GM12864 (cell line): ENCODE measurements at regions not wholly inside any gene's neighbourhood (a gene's known extent, or its start where the extent isn't known, plus 50 kb on each side); places are given as distances from the start of the nearest gene placed in this dataset.

Experiments used
- DNase-seq: peaks from one replicate; pipeline ENCODE4 v3.0.0-alpha.2; 2011; ENCODE audit warnings: low read depth
- H3K4me3 ChIP-seq: 2 replicates; pipeline ENCODE4 v1.5.1; 2011; ENCODE audit warnings: mild to moderate bottlenecking, low read depth, low read length, control low read depth
- CTCF ChIP-seq: IDR thresholded peaks from 2 replicates; pipeline ENCODE4 v1.5.1; 2011; ENCODE audit warnings: low read depth, mild to moderate bottlenecking, moderate library complexity, low read length, control low read depth, inconsistent platforms; ENCODE audit errors: missing control alignments

- no peak for TF ChIP-seq CTCF
- DNase-seq = no peak
- no peak overlapping the region for H3K4me3 ChIP-seq
Observed at GRCh38 chr14:66383257-66383656, 102.9 kb upstream of the CCDC196 start.

GRCh38 chr14:66383771-66384170, 102.4 kb upstream of the CCDC196 start:
- no peak for DNase-seq
- no peak for TF ChIP-seq CTCF
- H3K4me3 ChIP-seq = no peak overlapping the region

- no peak for TF ChIP-seq CTCF
- no peak overlapping the region for H3K4me3 ChIP-seq
- no peak for DNase-seq
Observed at GRCh38 chr14:66388516-66388915, 97.7 kb upstream of the CCDC196 start.

GRCh38 chr14:66389481-66389880, 96.7 kb upstream of the CCDC196 start:
- TF ChIP-seq CTCF = no peak
- no peak for DNase-seq
- no peak overlapping the region for H3K4me3 ChIP-seq

- peak; percentile 38 for DNase-seq
- no peak overlapping the region for H3K4me3 ChIP-seq
- TF ChIP-seq CTCF = no peak
Observed at GRCh38 chr14:66395300-66395699, 90.9 kb upstream of the CCDC196 start.

- no peak for TF ChIP-seq CTCF
- no peak overlapping the region for H3K4me3 ChIP-seq
- no peak for DNase-seq
Observed at GRCh38 chr14:66396164-66396563, 90.0 kb upstream of the CCDC196 start.

- H3K4me3 ChIP-seq = no peak overlapping the region
- peak; percentile 4 for TF ChIP-seq CTCF
- no peak for DNase-seq
Observed at GRCh38 chr14:66398437-66398836, 87.7 kb upstream of the CCDC196 start.
